Pancreas (tissue), 10 donors: ENCODE measurements at regions not wholly inside any gene's neighbourhood (a gene's known extent, or its start where the extent isn't known, plus 50 kb on each side); places are given as distances from the start of the nearest gene placed in this dataset.

ENCODE experiments used
- ATAC-seq, 4 donors: fragments of 200-7000 bp; cut with Tn5 transposase; one replicate each; pipeline versions ENCODE4 v1.8.0 to v1.9.1; 2020; ENCODE audit warnings: mild to moderate bottlenecking in 4 of 4, moderate library complexity in 4 of 4
- DNase-seq, 6 donors: peaks; one replicate each; pipeline ENCODE4 v3.0.0-alpha.2; 2020
- FAIRE-seq: peaks from 2 replicates; lab custom pipeline; 2012; peaks lifted over from hg19 to GRCh38; lab: Jason Lieb, UNC
- H3K27ac ChIP-seq, 4 donors: fragments of 200-600 bp; sonication (generic); 1 replicate in 3 of 4; 2 replicates in 1 of 4; pipeline versions ENCODE4 v1.5.0 to v1.8.0; 2020
- H3K27me3 ChIP-seq, 4 donors: fragments of 200-600 bp; one replicate each; pipeline ENCODE4 v1.8.0; 2021
- H3K36me3 ChIP-seq, 3 donors: fragments of 200-600 bp; sonication (generic) in 1 of 3; one replicate each; pipeline versions ENCODE4 v1.5.0 to v1.8.0; 2020 to 2021
- H3K4me1 ChIP-seq, 3 donors: fragments of 200-600 bp; one replicate each; pipeline ENCODE4 v1.8.0; 2021
- H3K4me3 ChIP-seq, 4 donors: fragments of 200-600 bp; sonication (generic) in 2 of 4; one replicate each; pipeline versions ENCODE4 v1.5.0 to v1.8.0; 2020 to 2021
- H3K9me3 ChIP-seq, 4 donors: fragments of 200-600 bp; one replicate each; pipeline ENCODE4 v1.8.0; 2021
- CTCF ChIP-seq, 4 donors: fragments of 200-600 bp; sonication (generic) in 3 of 4; IDR thresholded peaks; one replicate each; pipeline versions ENCODE4 v1.5.0 to v1.8.0; 2021; ENCODE audit warnings: antibody characterized with exemption in 4 of 4
- WGBS, 2 donors: extraction: QIAGEN DNeasy Blood & Tissue Kit; methylation state at CpG; one replicate each; pipeline ENCODE4 v1.1.7; 2013; 5-methylcytosine and 5-hydroxymethylcytosine counted together
- intact Hi-C, 3 donors: fragments of 100-400 bp; cut with DNase I; formaldehyde crosslinking; loops; one replicate each; pipeline versions ENCODE4 v1.11.1 to v1.14.2; 2022
- donor health status: healthy with polysubstance abuse.
- donor health status: DM: no; HTN: no; CAD: no; lungs with moderate emphysema.
- donor health status: DM: no; HTN: no; CAD: no.
- donor health status: control.
- donor health status: control.
- donor health status: Bipolar disorder and iron deficiency.
- donor health status: DM: yes; HTN: yes; CAD: no.
- donor health status: DM: no; HTN: no; CAD: no.
- donor health status: DM: no; HTN: no; CAD: no.
- donor health status: DM: yes; HTN: yes; CAD: no.

DNA sequence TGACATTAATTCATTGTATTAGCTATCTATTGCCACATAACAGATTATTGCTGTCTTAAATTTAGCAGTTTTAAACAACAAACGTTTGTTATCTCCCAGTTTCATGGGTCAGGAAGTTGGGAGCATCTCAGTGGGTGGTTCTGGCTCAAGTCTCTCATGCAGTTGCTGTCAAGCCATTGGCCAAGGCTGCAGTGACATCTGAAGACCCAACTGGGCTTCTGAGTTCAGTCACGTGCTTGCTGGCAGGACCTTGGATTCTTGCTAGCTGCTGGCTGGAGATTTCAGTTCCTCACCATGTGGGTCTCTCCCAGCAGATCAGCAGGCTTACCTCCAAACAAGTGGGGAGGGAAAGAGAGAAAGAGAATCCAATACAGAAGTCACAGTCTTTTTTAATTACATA lies 152.6 kb upstream of the EXOC2 start:
- Histone ChIP-seq H3K9me3 (no peaks in the 10 kb centered on the region), H3K4me1 (no peaks in the 10 kb centered on the region), H3K36me3 (no peaks in the 10 kb centered on the region), H3K27me3 (no peaks in the 10 kb centered on the region), H3K27ac (no peak overlapping the region), H3K4me3 (no peak overlapping the region)
- 26 to 27% methylated on average over 2 of the region's 2 CpGs for WGBS, 2 donors
- DNase-seq = no peak
- intact Hi-C loops = no loop called here
- TF ChIP-seq CTCF (IDR thresholded peaks at IDR 0.05) = no peak
- FAIRE-seq = no peak
- no peak for ATAC-seq

DNA sequence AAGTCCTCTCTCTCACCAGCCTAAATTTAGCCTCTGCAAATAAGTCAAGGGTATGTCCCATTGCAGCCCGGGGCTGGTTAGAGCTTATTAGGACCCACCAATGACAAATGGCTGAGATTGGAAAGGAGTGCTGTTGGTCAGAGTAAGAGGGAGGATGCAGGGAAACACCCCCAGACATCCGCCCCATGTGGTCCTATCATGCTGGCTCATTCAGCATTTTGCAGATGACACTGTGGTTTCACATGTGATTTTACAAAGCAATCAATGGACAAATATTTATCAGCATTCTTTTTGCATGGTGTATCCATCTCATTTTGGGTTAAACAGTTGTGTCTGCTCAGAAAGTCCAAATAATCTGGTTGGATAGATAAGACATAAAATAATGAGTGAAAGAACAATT lies 152.2 kb upstream of the EXOC2 start:
- DNase-seq = no peak

GRCh38 chr6:842141-842540 lies 149.2 kb upstream of the EXOC2 start:
- Histone ChIP-seq H3K36me3 (no peaks in the 10 kb centered on the region), H3K27me3 (no peaks in the 10 kb centered on the region), H3K27ac (no peak overlapping the region), H3K4me1 (no peaks in the 10 kb centered on the region), H3K4me3 (no peak overlapping the region), H3K9me3 (no peaks in the 10 kb centered on the region)
- 71 to 79% methylated on average over 9 of the region's 9 CpGs for WGBS, 2 donors
- no peak for ATAC-seq
- intact Hi-C loops = no loop called here
- no peak for DNase-seq
- no peak for FAIRE-seq
- no peak for TF ChIP-seq CTCF (IDR thresholded peaks at IDR 0.05)

More for the DNA sequence above, 152.2 kb upstream of the EXOC2 start:
- Histone ChIP-seq H3K36me3 (no peaks in the 10 kb centered on the region), H3K27me3 (no peaks in the 10 kb centered on the region), H3K4me3 (no peak overlapping the region), H3K27ac (no peak overlapping the region), H3K9me3 (no peaks in the 10 kb centered on the region), H3K4me1 (no peaks in the 10 kb centered on the region)
- TF ChIP-seq CTCF (IDR thresholded peaks at IDR 0.05) = no peak
- ATAC-seq (no peak), FAIRE-seq (no peak)
- 80 to 90% methylated on average over 2 of the region's 2 CpGs for WGBS, 2 donors
- intact Hi-C loops = no loop called here

GRCh38 chr6:841569-841968 lies 148.6 kb upstream of the EXOC2 start:
- FAIRE-seq (no peak), ATAC-seq (no peak), DNase-seq (no peak)
- Histone ChIP-seq H3K27ac (no peak overlapping the region), H3K4me3 (no peak overlapping the region), H3K9me3 (no peaks in the 10 kb centered on the region), H3K27me3 (no peaks in the 10 kb centered on the region), H3K4me1 (no peaks in the 10 kb centered on the region), H3K36me3 (no peaks in the 10 kb centered on the region)
- intact Hi-C loops = no loop called here
- TF ChIP-seq CTCF (IDR thresholded peaks at IDR 0.05) = no peak
- 78 to 79% methylated on average over 6 of the region's 6 CpGs for WGBS, 2 donors

GRCh38 chr6:839201-839600 lies 146.3 kb upstream of the EXOC2 start:
- Histone ChIP-seq H3K4me3 (no peak overlapping the region), H3K27ac (no peak overlapping the region), H3K4me1 (no peaks in the 10 kb centered on the region), H3K36me3 (no peaks in the 10 kb centered on the region), H3K9me3 (no peaks in the 10 kb centered on the region), H3K27me3 (no peaks in the 10 kb centered on the region)
- ATAC-seq = no peak
- intact Hi-C loops = no loop called here
- 91 to 94% methylated on average over 2 of the region's 2 CpGs for WGBS, 2 donors
- FAIRE-seq = no peak
- DNase-seq = no peak
- no peak for TF ChIP-seq CTCF (IDR thresholded peaks at IDR 0.05)
